NCI-H1092 (cell line): ENCODE measurements at regions not wholly inside any gene's neighbourhood (a gene's known extent, or its start where the extent isn't known, plus 50 kb on each side); places are given as distances from the start of the nearest gene placed in this dataset.

Experiments used
- DNase-seq: peaks from one replicate; lab custom pipeline; 2025; lab: John Stamatoyannopoulos, UW

DNA sequence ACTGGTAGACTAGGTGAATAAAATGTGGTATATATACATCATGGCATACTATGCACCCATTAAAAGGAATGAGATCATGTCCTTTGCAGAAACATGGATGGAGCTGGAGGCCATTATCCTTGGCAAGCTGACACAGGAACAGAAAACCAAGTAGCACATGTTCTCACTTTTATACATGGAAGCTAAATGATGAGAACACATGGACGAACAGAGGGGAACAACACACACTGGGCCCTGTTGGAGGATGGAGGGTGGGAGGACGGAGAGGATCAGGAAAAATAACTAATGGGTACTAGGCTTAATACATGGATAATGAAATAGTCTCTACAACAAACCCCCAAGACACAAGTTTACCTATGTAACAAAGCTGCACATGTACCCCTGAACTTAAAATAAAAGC lies 780.0 kb downstream of the DACH1 start:
- DNase-seq, result no peak

DNA sequence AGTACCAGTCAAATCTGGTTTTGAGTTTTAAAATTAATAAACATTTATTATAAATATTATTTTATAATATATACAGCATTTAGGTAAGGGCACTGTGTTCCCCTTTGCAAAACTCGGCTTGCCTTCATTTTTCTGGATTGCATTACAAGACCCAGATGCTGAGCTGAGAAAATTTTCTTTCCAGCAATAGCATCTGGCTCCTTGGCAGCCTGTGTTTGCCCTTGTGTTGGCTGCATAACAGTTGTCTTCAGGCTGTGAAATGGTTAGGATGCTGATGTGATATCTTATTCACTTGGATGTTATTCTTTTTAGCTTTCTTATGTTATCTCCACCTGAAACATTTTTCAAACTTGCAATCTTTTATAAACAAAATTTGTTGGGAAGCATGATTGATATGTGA lies 784.4 kb downstream of the DACH1 start:
- no peak for DNase-seq

DNA sequence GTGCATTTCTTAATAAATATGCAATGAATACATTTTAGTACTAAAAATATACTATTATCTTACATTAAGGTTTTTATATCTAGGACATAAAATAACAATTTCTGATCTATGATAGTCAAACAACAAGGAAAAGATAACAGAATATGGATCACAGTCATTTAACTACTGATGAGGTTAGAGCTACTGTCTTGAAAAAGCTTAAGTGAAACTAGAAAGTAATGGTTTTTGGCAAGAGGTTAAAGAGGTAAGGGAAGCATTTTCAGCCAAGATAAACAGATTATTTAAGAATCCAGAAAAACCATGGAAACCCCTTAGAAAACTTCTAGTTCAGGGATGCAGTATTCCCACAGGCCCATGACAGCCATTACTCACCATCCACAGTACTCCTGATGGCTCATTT lies 787.4 kb downstream of the DACH1 start:
- no peak for DNase-seq

DNA sequence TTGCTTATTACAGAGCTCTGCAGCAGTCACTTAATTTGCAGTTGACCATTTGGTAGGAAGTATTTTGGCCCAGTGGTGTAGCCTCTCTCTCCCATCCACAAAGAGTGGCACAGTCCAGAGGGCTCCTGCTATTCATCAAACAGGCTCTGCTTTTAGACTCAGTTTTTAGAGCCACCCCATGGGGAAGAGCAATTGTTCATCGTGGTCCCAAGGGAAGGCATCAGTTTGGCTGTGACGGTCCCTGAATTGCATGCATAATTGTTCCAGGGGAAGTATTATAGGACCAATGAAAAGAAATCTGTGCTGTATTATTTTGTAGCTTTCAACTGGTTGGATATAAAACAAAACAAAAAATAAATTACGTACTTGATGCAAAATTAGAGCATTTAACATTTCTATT lies 799.0 kb downstream of the DACH1 start:
- DNase-seq, result no peak

DNA sequence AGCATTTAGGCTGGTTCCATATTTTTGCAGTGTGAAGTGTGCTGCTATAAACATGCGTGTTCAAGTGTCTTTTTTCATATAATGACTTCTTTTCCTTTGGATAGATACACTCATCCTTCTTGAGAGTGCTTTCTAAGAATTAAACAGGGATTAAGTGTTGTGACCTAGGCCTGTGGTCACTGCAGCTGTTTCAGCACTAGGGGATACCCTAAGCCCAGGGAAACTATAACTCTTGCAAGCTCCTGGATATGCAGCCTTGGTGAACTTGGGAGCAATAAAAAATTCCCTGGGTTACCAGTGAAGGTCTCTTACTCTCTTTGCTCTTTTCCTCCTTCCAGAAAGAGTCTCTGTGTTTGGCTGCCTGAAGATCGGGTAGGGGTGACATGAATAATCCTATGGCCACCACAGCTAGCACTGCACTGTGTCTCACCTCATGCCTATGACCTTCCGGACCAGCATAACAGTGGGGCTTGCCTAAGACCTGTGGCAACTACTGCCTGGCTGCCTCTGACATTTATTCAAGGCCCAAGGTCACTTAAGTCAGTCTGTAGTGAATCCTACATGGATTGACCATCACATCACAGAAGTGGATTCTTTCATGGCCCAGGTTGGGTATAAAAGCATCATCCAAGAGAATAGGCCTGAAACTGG lies 799.7 kb downstream of the DACH1 start:
- peak; percentile 10 for DNase-seq

DNA sequence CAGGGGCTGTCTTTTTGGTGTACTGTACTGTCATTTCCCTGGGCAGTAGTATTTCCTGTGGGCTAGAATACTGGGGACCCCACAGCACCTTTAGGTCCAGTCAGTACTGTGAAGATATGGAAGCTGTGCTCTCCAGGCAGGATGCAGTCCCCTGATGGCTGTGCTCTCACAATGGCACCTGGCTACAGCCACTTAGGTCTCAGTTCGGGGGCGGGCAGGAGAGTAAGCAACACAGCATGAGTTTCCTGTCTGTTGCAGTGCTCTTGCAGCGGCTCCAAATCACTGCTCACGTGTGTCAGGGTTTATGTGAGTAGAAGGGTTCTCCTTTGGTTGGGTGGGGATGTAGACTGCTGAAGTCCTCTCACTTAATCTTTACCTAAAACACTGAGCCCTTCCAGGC lies 810.4 kb downstream of the DACH1 start:
- DNase-seq, result no peak

DNA sequence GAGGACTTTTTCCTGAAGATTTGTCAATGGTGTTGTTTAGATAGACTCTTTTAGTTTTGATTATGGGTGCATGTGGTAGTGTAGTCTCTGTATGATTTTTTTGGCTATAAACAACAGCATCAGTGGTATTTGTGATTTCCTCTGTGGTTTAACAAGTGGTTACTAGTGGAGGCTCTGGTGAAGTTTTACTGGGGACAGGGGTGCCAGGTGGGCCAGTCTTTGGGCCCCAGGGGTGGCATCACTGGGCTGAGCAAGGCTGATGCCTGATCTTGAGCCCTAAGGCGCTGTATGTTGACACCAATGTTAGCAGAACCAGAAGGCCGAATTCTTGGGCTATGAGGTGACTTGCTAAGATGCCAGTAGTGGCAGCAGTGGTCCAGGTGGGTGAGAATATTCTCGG lies 811.4 kb downstream of the DACH1 start:
- no peak for DNase-seq

DNA sequence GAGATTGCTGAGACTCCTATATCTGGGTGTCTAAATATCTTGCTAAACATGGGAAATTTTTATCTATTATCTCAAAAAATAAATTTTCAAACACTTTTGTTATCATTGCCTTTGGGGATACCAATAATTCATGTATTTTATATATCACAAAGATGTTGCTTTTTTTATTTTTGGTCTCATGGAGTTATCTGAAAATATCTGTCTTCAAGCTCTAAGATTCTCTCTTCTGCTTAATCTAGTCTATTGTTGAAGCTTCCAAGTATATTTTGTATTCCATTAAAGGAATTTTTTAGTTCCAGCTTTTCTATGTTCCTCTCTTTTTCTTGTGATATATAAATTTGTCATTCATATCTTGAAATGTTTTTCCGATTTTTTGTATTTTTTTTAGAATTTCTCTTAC lies 812.0 kb downstream of the DACH1 start:
- DNase-seq, result no peak

DNA sequence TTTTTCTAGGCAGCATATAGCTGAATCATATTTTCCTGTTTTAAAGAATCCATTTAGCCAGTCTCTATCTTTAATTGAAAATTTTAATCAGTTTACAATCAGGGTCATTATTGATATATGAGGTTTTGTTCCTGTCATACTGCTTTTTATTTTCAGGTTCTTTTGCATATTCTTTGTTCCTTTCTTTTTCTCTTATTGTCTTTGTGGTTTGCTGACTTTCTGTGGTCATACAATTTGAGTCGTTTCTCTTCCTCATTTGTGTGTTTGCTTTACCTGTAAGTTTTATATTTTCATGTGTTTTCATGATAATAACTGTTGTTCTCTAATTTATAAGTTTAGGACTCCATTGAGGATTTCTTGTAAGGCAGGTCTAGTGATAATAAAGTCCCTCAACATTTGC lies 812.6 kb downstream of the DACH1 start:
- no peak for DNase-seq

DNA sequence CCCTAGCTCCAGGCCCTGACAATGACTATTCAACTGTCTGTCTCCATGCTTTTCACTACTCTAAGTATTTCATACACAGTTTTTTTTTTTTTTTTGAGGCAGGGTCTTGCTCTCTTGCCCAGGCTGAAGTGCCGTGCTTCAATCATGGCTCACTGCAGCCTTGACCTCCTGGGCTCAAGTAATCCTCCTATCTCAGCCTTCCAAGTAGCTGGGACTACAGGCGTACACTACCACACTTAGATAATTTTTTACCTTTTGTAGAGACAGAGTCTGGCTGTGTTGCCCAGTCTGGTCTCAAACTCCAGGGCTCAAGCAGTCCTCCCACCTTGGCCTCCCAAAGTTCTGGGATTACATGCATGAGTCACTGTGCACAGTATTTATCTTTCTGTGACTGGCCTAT lies 815.4 kb downstream of the DACH1 start:
- no peak for DNase-seq

DNA sequence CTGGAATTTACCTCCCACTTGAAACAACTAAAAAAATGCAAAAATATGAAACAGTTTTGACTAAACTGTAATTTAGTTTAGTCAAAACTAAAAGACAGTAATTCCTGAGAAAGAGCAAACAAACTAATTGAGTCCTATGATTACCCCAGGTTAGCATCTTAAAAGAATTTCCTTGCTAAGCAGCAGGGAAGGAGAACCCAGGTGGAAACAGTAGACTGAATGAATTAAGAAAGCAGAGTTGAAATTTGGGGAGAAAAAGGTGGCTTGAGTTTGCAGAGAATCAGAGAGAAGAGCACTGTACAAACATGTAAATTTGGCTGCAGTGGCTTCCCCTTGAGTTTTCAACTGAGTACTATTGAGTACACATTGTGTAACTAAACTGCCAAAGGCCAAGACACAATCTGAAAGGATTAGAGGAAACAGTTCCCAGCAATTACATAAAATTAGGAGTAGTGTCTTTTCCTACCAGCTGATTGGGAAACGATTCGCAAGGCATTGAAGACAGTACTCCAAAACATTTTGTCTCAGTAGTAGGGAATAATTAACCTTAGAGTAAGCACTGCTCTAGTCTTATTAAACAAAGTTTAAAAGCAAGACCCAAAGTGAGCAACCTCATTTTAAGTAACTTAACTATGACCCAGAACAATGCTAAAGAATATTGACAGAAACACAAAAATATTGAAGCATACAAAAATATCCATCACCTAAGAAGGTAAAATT lies 820.5 kb downstream of the DACH1 start:
- DNase-seq, result no peak

DNA sequence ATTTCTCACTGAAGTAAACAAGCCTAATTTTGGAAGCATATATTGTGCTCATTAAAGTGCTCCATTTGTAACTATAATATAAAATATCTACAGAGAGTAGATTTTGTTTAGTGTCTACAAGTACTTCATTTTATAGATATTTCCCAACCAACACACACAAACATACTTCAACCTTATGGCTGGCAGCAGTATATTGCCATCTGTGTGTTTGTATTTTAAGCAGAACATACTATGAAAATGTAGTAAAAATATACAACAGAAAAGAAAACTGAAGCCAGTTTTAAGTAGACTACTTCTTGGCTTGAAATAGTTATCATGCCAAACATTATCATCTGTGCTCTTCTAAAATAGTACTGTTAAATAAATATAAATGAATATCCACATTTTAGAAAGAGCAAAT lies 821.9 kb downstream of the DACH1 start:
- DNase-seq, result no peak

DNA sequence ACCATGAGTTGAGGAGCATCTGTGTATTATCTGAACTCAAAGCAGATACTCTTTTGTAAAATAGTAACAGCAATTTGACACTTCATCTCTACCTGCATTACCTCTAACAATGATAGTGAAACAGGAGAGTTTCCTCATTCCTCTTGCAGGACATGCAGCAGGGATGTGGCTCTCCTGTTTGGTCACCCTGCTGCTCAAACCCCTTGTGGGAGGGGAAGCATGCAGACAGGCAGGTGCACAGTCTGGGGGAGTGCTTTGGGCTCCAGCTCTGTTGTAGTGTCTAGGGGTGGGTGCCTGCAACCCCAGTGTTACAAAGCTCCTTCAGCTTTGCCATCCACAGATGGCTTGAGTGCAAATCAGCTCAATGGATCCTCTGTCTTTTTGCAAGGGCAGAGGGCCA lies 827.6 kb downstream of the DACH1 start:
- no peak for DNase-seq

DNA sequence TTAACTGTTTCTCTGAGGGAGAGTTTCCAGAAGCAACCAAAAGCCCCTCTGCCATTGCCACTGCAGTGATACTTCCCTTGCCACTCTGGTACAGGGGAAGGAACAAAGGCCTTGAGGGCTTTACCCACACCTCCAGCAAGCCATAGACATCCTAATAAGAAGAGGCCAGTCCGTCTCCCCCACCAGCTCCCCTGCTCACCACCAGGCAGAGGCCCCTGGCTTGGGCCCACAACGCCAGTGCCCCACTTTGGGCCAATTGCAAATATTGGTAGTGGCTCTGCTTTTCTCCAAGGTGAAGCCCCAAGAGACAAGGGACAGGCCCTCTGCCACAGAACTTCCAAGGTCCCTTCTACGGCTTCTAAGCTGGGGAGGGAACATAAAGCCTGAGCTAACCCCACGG lies 833.0 kb downstream of the DACH1 start:
- DNase-seq, result no peak

DNA sequence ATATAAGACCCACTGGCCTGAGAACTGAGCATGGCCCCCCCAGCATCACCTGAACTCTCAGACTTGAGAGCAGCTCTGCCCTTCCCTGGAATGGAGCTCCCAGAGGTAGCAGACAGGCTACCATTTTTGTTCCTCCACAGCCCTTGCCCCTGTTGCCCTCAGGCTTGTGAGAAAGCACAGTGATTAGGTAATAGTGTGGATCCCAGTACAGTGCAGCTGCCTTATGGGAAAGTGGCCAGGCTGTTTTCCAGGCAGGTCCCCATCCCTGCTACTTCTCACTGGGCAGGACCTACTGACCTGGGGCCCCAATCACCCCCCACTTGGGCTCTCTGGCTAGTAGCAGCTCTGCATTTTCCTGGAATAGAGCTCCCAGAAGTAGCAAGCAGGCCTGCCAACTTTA lies 834.0 kb downstream of the DACH1 start:
- no peak for DNase-seq

DNA sequence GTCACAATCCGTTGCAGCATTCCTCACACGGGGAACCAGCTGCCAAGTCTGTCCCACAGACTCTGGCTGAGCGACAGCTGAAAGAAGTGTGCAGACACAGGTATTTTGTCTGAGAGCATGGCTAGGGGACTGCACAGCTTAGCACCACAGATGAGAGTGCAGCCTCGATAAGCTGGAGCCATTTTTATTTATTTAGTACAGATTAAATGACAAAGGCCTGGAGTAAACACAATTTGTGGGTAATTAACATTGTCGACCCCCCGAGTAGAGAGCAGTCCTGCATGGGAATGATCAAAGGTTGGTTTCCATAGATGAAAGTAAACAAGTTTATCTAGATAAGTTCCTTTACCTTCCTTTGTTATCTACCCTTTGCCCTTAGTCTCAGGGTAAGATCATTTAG lies 836.2 kb downstream of the DACH1 start:
- no peak for DNase-seq

DNA sequence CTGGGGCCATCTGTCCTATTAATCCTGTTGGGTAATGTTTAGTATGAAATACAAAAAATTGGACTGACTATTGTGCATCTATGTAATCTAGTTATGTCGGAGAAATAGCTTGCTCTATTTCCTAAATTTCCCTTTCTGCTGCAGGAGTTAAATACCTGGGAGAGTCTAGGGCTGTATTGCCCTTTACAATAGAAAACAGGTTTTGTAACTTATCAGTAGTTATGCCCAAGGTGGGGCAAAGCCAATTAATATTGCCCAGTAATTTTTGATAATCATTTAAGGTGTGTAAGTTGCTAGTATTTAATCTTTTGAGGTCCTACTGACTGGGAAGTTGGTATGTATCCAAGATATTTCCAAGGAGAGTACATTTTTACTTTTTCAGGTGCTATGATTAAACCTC lies 838.1 kb downstream of the DACH1 start:
- no peak for DNase-seq

DNA sequence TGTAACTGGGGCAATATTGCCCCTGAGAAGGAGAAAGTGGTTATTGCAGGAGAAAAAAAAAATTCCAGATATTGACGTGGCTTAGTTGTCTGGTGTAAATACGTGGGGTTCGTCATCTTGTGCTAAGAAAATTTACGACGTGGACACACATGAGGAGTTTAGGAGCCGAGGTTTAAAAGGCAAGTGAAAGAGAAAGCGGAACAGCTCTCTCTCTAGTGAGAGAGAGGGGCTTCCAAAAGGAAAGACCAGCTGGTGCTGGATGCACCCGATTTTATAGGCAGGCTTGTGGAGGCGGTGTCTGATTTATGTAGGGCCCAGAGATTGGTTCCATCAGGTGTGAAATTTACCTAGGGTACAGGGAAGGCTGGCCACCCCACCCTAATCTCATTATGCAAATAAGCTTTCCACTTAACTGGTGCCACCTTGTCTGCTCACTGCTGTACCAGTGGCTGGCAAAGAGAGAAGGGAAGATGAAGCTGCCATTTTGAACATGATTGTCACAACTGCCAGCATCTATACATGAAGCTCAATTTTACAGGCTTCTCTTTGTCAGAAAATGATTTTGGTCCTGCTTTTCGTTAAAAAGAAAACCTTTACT lies 845.1 kb downstream of the DACH1 start:
- DNase-seq, result no peak

DNA sequence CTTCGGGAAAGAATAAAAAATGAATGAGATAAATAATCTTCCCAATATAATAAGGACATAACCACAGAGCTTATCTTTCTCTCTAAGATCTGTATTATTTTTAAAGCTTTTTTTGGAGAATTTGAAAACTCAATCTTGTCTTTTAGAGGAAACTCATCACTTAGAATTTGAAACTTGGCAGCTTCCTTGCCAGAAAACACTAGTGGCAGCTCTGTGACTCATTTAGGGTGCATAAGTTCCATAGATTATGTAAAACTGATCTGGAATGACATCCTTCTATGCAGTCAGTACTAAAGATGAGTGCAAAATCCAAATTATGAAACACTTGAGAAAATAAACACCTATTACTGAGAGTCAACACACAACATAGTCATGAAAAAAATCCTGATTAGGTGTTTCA lies 848.0 kb downstream of the DACH1 start:
- DNase-seq, result no peak

DNA sequence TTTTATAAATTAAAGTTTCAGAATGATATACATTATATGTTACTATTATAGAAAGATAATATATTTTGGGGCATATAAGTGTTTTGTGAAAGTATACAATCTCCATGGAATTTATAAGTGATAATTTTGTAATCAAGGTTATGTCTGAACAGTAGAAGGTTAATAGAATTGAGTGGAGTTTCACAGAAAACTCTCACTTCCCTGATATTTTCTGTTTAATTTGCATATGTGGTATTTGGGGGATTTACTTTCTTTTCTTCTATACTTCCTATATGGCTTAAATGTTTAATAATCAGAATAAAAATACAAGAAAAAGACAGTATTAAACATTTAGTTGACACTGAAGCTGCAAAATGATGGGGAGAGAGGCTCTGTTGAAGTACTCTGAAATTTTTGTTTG lies 848.5 kb downstream of the DACH1 start:
- DNase-seq, result no peak

DNA sequence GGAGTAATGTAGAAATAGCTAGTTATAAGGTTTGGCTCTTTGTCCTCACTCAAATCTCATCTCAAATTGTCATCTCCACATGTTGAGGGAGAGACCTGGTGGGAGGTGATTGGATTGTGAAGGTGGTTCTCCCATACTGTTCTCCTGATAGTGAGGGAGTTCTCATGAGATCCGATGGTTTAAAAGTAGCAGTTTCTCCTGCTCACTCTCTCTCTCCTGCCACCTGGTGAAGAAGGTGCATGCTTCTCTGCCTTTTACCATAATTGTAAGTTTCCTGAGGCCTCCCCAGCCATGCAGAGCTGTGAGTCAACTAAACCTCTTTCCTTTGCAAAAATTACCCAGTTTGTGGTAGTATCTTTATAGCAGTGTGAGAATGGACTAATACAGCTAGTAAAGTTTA lies 849.4 kb downstream of the DACH1 start:
- no peak for DNase-seq

DNA sequence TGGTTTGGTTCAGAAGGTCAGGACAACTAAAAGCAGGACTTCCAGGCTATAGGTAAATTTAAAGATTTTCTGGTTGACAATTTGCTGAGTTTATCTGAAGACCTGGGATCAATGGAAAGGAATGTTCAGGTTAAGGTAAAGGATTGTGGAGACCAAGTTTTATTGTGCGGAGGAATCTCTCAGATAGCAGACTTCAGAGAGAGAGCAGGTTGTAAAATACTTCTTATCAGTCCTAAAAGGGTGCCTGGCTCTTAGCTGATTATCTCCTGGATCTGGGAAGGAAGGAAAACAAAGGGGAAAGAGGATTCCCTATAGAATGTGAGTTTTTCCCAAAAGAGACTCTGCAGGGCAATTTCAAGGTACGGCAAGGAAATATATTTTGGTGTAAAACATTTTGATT lies 851.5 kb downstream of the DACH1 start:
- no peak for DNase-seq

DNA sequence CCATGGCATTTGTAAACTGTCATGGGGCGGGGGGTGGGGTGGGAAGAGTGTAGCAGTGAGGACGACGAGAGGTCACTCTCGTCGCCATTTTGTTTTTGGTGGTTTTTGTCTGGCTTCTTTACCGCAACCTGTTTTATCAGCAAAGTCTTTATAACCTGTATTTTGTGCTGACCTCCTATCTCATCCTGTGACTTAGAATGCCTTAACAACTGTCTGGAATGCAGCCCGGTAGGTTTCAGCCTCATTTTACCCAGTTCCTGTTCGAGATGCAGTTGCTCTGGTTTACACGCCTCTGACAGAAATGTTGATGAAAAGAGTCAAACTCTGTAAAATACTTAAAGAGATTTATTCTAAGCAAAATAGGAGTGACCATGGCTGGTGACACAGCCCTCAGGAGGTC lies 852.0 kb downstream of the DACH1 start:
- DNase-seq, result no peak

DNA sequence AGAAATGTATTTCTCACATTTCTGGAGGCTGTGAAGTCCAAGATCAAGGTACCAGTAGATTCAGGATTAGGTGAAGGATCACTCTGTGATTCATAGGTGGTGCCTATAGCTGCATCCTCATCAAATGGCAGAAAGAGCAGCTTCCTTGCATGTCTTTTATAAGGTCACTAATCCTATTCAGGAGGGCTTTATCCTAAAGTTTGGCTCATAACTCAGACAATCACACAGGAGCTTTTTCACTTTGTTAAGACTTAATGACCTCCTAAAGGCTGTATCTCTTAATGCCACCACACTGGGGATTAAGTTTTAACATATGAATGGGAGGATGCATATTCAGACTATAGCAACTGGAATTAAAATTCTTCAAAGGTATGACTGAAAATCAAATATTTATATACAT lies 861.1 kb downstream of the DACH1 start:
- DNase-seq, result no peak
